Lung (tissue), 11 donors: ENCODE measurements at regions not wholly inside any gene's neighbourhood (a gene's known extent, or its start where the extent isn't known, plus 50 kb on each side); places are given as distances from the start of the nearest gene placed in this dataset.

Experiments
- ATAC-seq: fragments of 200-7000 bp; cut with Tn5 transposase; one replicate; pipeline ENCODE4 v1.9.1; 2020; ENCODE audit warnings: moderate number of reproducible peaks; ENCODE audit not compliant: insufficient read depth, low FRiP score
- DNase-seq, 3 donors: peaks; one replicate each; pipeline ENCODE4 v3.0.0-alpha.2; 2013 to 2017
- H3K27ac ChIP-seq, 2 donors: one replicate each; pipeline ENCODE4 v1.5.1; 2013; ENCODE audit warnings: mild to moderate bottlenecking in 2 of 2, moderate library complexity in 2 of 2, control low read depth in 1 of 2, inconsistent platforms in 1 of 2, low read depth in 1 of 2, low read length in 1 of 2
- H3K27me3 ChIP-seq, 3 donors: one replicate each; pipeline ENCODE4 v1.5.1; 2013; ENCODE audit warnings: low read length in 2 of 3; ENCODE audit not compliant: control insufficient read depth in 3 of 3, insufficient read depth in 3 of 3
- H3K36me3 ChIP-seq, 4 donors: one replicate each; pipeline ENCODE4 v1.5.1; 2013; ENCODE audit warnings: low read length in 4 of 4, mild to moderate bottlenecking in 1 of 4, moderate library complexity in 1 of 4; ENCODE audit not compliant: control insufficient read depth in 4 of 4, insufficient read depth in 4 of 4
- H3K4me1 ChIP-seq, 5 donors: one replicate each; pipeline ENCODE4 v1.5.1; 2013; ENCODE audit warnings: low read length in 5 of 5, mild to moderate bottlenecking in 2 of 5, moderate library complexity in 1 of 5; ENCODE audit not compliant: control insufficient read depth in 5 of 5, insufficient read depth in 5 of 5
- H3K4me3 ChIP-seq: one replicate; pipeline ENCODE4 v1.5.1; 2013; ENCODE audit warnings: mild to moderate bottlenecking, control low read depth, moderate library complexity
- H3K9ac ChIP-seq, 2 donors: one replicate each; pipeline ENCODE4 v1.5.1; 2013; ENCODE audit warnings: low read length in 2 of 2, control low read depth in 1 of 2; ENCODE audit not compliant: insufficient read depth in 1 of 2
- H3K9me3 ChIP-seq, 4 donors: one replicate each; pipeline ENCODE4 v1.5.1; 2013; ENCODE audit warnings: low read length in 3 of 4, mild to moderate bottlenecking in 1 of 4, moderate library complexity in 1 of 4; ENCODE audit not compliant: control insufficient read depth in 4 of 4, insufficient read depth in 3 of 4
- WGBS, 2 donors: extraction: QIAGEN DNeasy Blood & Tissue Kit; methylation state at CpG; one replicate each; pipeline ENCODE4 v1.1.7; 2013; 5-methylcytosine and 5-hydroxymethylcytosine counted together
- TF ChIP-seq, protein P1 (sequence below): IDR thresholded peaks from 2 replicates; pipeline ENCODE4 v1.5.1; 2012; ENCODE audit warnings: mild to moderate bottlenecking; ENCODE audit errors: control extremely low read depth, extremely low read depth
- donor health status: control.
- donor health status: control.
- donor health status: Bipolar disorder and iron deficiency.
- donor health status: healthy.
- donor health status: DM: yes; HTN: yes; CAD: no.

DNA sequence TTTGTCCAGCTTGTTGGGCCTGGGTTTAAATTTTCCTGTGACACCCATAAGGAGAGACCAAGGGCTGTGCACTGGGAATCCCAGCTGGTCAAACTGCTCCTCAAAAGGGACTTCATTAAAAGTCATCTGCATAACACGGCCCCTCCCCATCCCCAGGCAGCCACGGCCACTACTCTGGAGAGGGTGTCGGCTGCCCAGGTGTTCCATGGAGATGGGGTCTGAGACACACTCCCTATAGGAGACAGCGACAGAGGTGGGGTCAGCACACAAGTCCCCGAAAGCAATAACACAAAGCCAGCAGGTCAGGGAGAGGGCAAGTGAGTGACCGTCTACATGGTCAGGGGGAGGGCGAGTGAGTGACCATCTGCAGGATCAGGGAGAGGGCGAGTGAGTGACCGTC is 75.6 kb upstream of the BCL11B start:
- Histone ChIP-seq H3K27ac (no peak overlapping the region), H3K9me3 (peaks cover 0 to 3% (median 0%) of the 10 kb centered on the region in 4 donors), H3K9ac (no peak overlapping the region), H3K27me3 (no peaks in the 10 kb centered on the region), H3K4me3 (no peak overlapping the region), H3K4me1 (no peaks in the 10 kb centered on the region), H3K36me3 (no peaks in the 10 kb centered on the region)
- WGBS, 2 donors, result 89 to 91% methylated on average over 9 of the region's 9 CpGs
- no peak for ATAC-seq
- no peak for DNase-seq
- TF ChIP-seq, protein P1, sequence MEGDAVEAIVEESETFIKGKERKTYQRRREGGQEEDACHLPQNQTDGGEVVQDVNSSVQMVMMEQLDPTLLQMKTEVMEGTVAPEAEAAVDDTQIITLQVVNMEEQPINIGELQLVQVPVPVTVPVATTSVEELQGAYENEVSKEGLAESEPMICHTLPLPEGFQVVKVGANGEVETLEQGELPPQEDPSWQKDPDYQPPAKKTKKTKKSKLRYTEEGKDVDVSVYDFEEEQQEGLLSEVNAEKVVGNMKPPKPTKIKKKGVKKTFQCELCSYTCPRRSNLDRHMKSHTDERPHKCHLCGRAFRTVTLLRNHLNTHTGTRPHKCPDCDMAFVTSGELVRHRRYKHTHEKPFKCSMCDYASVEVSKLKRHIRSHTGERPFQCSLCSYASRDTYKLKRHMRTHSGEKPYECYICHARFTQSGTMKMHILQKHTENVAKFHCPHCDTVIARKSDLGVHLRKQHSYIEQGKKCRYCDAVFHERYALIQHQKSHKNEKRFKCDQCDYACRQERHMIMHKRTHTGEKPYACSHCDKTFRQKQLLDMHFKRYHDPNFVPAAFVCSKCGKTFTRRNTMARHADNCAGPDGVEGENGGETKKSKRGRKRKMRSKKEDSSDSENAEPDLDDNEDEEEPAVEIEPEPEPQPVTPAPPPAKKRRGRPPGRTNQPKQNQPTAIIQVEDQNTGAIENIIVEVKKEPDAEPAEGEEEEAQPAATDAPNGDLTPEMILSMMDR, result no peak

DNA sequence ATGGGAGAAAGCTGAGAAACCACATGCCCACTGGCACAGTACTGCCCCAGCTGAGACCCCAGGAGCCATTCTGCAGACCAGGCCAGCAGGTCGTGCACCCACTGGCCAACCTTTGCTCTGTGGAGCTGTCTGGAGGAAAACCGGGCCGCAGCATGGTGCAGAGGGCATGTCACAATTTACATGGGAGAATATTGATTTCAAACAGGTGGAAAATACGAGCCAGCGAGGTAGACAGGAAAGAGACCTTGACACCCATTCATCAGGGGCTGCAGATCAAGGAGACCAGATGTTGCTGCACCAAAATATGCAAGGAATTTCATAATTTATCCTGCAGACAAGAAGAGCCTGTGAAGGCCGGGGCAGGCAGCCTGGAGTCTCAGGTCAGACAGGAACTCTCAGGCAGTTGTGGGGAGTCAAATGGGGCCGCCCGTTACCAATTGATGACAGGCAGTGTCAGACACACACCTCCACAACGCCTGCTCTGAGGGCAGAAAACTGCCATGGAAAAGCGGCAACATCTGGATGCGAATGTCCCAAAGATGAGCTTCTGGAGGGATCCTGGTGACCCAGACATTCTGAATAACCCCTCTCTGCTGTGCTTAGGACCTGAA is 74.6 kb upstream of the BCL11B start:
- H3K9ac ChIP-seq, result no peak overlapping the region
- no peak for ATAC-seq

DNA sequence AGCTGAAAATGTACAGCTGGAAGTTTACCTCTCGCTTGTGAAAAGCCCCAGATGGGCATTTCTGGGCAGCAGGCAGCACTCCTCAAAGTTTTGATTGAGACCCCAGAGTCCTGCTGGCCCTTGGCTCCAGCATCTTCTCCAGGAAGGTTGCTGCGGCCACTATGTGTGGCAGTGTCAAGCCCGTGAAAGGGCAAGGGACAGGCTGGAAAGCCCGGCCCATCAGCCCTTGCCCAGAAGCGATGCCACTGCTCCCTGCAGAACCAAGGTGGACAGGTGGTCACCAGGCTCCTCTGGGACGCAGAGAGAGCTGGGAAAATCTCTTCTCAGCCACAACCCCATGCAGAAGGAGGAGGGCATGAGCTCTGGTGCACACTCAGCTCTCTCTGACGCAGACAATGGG is 73.5 kb upstream of the BCL11B start:
- TF ChIP-seq, protein P1, result no peak

More for the DNA sequence above, 74.6 kb upstream of the BCL11B start:
- TF ChIP-seq, protein P1, result no peak
- Histone ChIP-seq H3K27me3 (no peaks in the 10 kb centered on the region), H3K4me3 (no peak overlapping the region), H3K4me1 (no peaks in the 10 kb centered on the region), H3K27ac (no peak overlapping the region), H3K9me3 (peaks cover 0 to 3% (median 0%) of the 10 kb centered on the region in 4 donors), H3K36me3 (no peaks in the 10 kb centered on the region)
- DNase-seq, result no peak
- WGBS, 2 donors, result 69 to 72% methylated on average over 11 of the region's 11 CpGs

More for the DNA sequence above, 73.5 kb upstream of the BCL11B start:
- no peak overlapping the region for H3K9ac ChIP-seq
- 70 to 89% methylated on average over 7 of the region's 7 CpGs for WGBS, 2 donors
- no peak for ATAC-seq
- no peaks in the 10 kb centered on the region for H3K27me3 ChIP-seq
- H3K9me3 ChIP-seq, result peaks cover 0 to 3% (median 0%) of the 10 kb centered on the region in 4 donors
- no peak overlapping the region for H3K27ac ChIP-seq
- DNase-seq, result no peak
- no peaks in the 10 kb centered on the region for H3K36me3 ChIP-seq
- H3K4me1 ChIP-seq, result no peaks in the 10 kb centered on the region
- H3K4me3 ChIP-seq, result no peak overlapping the region
